RWPE2 (cell line): ENCODE measurements at regions not wholly inside any gene's neighbourhood (a gene's known extent, or its start where the extent isn't known, plus 50 kb on each side); places are given as distances from the start of the nearest gene placed in this dataset.
"Not testable (repeated sequence)": the region's sequence is repeated elsewhere in the genome, so short reads cannot be mapped to it uniquely, and the experiment has no call there.

Experiments used
- ATAC-seq: fragments of 200-7000 bp; cut with Tn5 transposase; 3 replicates; pipeline ENCODE4 v1.9.1; 2021; ENCODE audit warnings: low read depth
- DNase-seq: peaks from one replicate; pipeline ENCODE4 v3.0.0-alpha.2; 2020; ENCODE audit warnings: low spot score
- H3K27ac ChIP-seq: fragments of 450-650 bp; 2 replicates; pipeline ENCODE4 v1.5.1; 2017; ENCODE audit warnings: mild to moderate bottlenecking; ENCODE audit not compliant: poor library complexity, severe bottlenecking
- H3K27me3 ChIP-seq: fragments of 250-450 bp; sonication (Bioruptor Pico); 2 replicates; pipeline ENCODE4 v1.5.1; 2021; ENCODE audit warnings: mild to moderate bottlenecking, moderate library complexity; ENCODE audit not compliant: insufficient read depth, poor library complexity, severe bottlenecking
- H3K36me3 ChIP-seq: fragments of 250-450 bp; sonication (Bioruptor Pico); 2 replicates; pipeline ENCODE4 v1.5.1; 2020; ENCODE audit warnings: low read depth, mild to moderate bottlenecking, moderate library complexity
- H3K4me1 ChIP-seq: fragments of 250-450 bp; sonication (Bioruptor Pico); 2 replicates; pipeline ENCODE4 v1.5.1; 2021; ENCODE audit warnings: mild to moderate bottlenecking, moderate library complexity; ENCODE audit not compliant: insufficient read depth, poor library complexity, severe bottlenecking
- H3K4me3 ChIP-seq: fragments of 250-450 bp; sonication (Bioruptor Pico); 2 replicates; pipeline ENCODE4 v1.5.1; 2021; ENCODE audit warnings: mild to moderate bottlenecking, moderate library complexity; ENCODE audit not compliant: severe bottlenecking
- H3K9me3 ChIP-seq: fragments of 250-450 bp; sonication (Bioruptor Pico); 2 replicates; pipeline ENCODE4 v1.5.1; 2021; ENCODE audit warnings: mild to moderate bottlenecking, moderate library complexity; ENCODE audit not compliant: severe bottlenecking
- CTCF ChIP-seq: fragments of 450-650 bp; IDR thresholded peaks from one replicate; pipeline ENCODE4 v1.5.1; 2017; ENCODE audit warnings: mild to moderate bottlenecking, moderate library complexity; ENCODE audit not compliant: poor library complexity, severe bottlenecking

DNA sequence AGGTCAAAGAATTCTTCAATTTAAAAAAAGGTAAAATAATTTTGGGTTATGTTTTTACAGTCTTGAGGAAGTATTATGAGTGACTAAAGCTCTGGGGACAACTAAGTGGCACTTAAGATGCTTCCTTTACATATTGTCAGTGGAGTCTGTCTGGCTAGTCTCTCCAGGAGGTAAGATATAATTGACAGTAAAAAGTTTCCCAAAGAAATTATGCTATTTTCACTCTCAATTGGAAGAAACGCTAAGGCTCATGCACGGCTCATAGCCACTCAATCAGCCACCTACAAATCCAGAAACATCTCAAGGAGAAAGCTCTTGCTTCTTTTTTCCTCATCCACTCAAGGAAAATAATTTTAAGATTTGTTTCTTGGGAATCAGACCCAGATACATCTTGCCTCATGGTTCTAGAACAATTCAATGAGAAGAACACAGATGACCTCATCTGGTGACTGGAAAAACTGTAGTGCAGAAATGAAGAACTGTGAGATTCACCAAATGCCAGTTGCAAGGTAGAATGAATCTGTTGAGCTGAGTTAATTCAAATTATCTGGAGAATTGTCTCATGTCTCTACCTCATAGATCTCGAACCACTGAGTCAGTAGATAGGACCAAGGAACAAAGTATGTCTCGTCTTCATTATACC, 252.9 kb downstream of the TPBG start:
- no peaks in the 10 kb centered on the region for H3K9me3 ChIP-seq
- no peak overlapping the region for H3K27ac ChIP-seq
- H3K27me3 ChIP-seq: no peaks in the 10 kb centered on the region
- ATAC-seq: no peak
- H3K4me1 ChIP-seq: no peaks in the 10 kb centered on the region
- no peak overlapping the region for H3K4me3 ChIP-seq
- TF ChIP-seq CTCF: peak; percentile 33
- no peaks in the 10 kb centered on the region for H3K36me3 ChIP-seq
- no peak for DNase-seq

GRCh38 chr6:82617648-82618047, 254.0 kb downstream of the TPBG start:
- Histone ChIP-seq H3K27me3 (no peaks in the 10 kb centered on the region), H3K27ac (no peak overlapping the region), H3K9me3 (no peaks in the 10 kb centered on the region), H3K36me3 (no peaks in the 10 kb centered on the region), H3K4me3 (no peak overlapping the region), H3K4me1 (no peaks in the 10 kb centered on the region)
- no peak; the same call in 2 of the 3 replicates for ATAC-seq
- no peak for DNase-seq
- TF ChIP-seq CTCF: no peak

DNA sequence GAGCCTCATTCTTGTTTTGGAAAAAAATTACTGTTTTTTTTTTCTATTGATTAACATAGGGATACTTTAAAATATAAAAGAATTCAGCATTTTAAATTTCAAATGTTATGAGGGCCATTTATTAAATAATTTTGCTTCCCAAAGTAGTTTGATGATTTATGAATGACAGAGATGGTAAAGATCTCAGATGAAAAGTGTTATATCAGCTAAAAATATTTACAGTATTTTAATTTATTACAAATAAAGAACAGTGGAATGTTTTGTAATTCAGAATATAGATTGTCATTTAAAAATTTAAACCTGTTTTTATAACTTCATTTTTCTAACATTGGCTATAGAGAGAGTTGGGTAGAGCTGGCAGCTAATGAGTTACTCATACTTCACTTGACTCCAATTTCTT, 256.0 kb downstream of the TPBG start:
- ATAC-seq (no peak), DNase-seq (no peak)
- no peak overlapping the region for H3K27ac ChIP-seq
- no peaks in the 10 kb centered on the region for H3K4me1 ChIP-seq
- H3K27me3 ChIP-seq: no peaks in the 10 kb centered on the region
- H3K9me3 ChIP-seq: no peaks in the 10 kb centered on the region
- TF ChIP-seq CTCF: no peak
- no peak overlapping the region for H3K4me3 ChIP-seq
- H3K36me3 ChIP-seq: no peaks in the 10 kb centered on the region

GRCh38 chr6:82622461-82622860, 258.8 kb downstream of the TPBG start:
- Histone ChIP-seq H3K4me3 (no peak overlapping the region), H3K9me3 (no peaks in the 10 kb centered on the region), H3K36me3 (no peaks in the 10 kb centered on the region), H3K4me1 (no peaks in the 10 kb centered on the region), H3K27me3 (no peaks in the 10 kb centered on the region), H3K27ac (no peak overlapping the region)
- TF ChIP-seq CTCF: no peak
- ATAC-seq (no peak), DNase-seq (no peak)

GRCh38 chr6:82624251-82624650, 260.6 kb downstream of the TPBG start:
- H3K9me3 ChIP-seq: no peaks in the 10 kb centered on the region
- TF ChIP-seq CTCF: no peak
- no peaks in the 10 kb centered on the region for H3K36me3 ChIP-seq
- DNase-seq (no peak), ATAC-seq (no peak)
- H3K27me3 ChIP-seq: no peaks in the 10 kb centered on the region
- no peak overlapping the region for H3K4me3 ChIP-seq
- no peak overlapping the region for H3K27ac ChIP-seq
- no peaks in the 10 kb centered on the region for H3K4me1 ChIP-seq

DNA sequence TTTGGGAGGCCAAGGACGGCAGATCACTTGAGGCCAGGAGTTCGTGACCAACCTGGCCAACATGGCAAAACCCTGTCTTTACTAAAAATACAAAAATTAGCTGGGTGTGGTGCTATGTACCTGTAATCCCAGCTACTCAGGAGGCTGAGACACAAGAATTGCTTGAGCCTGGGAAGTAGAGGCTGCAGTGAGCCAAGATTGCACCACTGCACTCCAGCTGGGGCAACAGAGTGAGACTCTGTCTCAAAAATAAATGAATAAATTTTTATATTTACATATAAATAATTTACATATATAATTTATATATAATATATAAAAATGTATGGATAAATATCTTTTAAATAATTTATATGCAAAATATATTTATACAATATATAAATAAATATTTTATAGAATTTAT, 263.3 kb downstream of the TPBG start:
- ATAC-seq, H3K36me3 ChIP-seq, H3K9me3 ChIP-seq, H3K27me3 ChIP-seq, DNase-seq, H3K27ac ChIP-seq, H3K4me3 ChIP-seq, H3K4me1 ChIP-seq: not testable (repeated sequence)
